B cell (primary cell): ENCODE measurements at regions not wholly inside any gene's neighbourhood (a gene's known extent, or its start where the extent isn't known, plus 50 kb on each side); places are given as distances from the start of the nearest gene placed in this dataset.

Experiments used
- ATAC-seq: fragments of 200-7000 bp; cut with Tn5 transposase; one replicate; pipeline ENCODE4 v1.10.0; 2021; ENCODE audit warnings: low read depth, mild to moderate bottlenecking, moderate number of reproducible peaks, moderate library complexity
- CTCF ChIA-PET: fragments of 350-600 bp; sonication (Branson Sonifier 250); formaldehyde crosslinking; loops from one replicate; lab custom pipeline; 2021; ENCODE audit warnings: antibody characterized with exemption, inconsistent platforms; lab: Charles Lee
- POLR2A ChIA-PET: fragments of 350-600 bp; sonication (Branson Sonifier 250); formaldehyde crosslinking; loops from one replicate; lab custom pipeline; 2021; ENCODE audit warnings: antibody characterized with exemption; lab: Charles Lee
- DNase-seq: peaks from one replicate; pipeline ENCODE4 v3.0.0; 2013
- H2AFZ ChIP-seq: 2 replicates; pipeline ENCODE4 v1.6.1; 2012; ENCODE audit warnings: mild to moderate bottlenecking, low read depth, low read length; ENCODE audit not compliant: insufficient read depth, poor library complexity, severe bottlenecking
- H3K27ac ChIP-seq, 2 donors: 1 replicate in 1 of 2; 2 replicates in 1 of 2; pipeline ENCODE4 v1.5.1; 2012 to 2013; ENCODE audit warnings: low read length in 2 of 2, mild to moderate bottlenecking in 2 of 2, moderate library complexity in 1 of 2
- H3K27me3 ChIP-seq, 4 experiments: fragments of 200-600 bp in 1 of 4; sonication (generic) in 1 of 4; replicated peaks in 1 of 4; 1 replicate in 2 of 4; 2 replicates in 2 of 4; pipeline versions ENCODE4 v1.6.1 to v1.7.0; 2013 to 2016; ENCODE audit warnings: low read length in 3 of 4, mild to moderate bottlenecking in 2 of 4, mixed read lengths in 1 of 4, moderate library complexity in 1 of 4; ENCODE audit not compliant: insufficient read depth in 4 of 4, control insufficient read depth in 3 of 4; ENCODE audit errors: control extremely low read depth in 1 of 4
- H3K36me3 ChIP-seq, 2 experiments: replicated peaks in 1 of 2; 1 replicate in 1 of 2; 2 replicates in 1 of 2; pipeline versions ENCODE4 v1.6.1 to v1.7.1; 2013; ENCODE audit warnings: low read length in 1 of 2; ENCODE audit not compliant: insufficient read depth in 2 of 2, control insufficient read depth in 1 of 2; ENCODE audit errors: control extremely low read depth in 1 of 2, extremely low read depth in 1 of 2
- H3K4me1 ChIP-seq, 2 donors: fragments of 200-600 bp in 1 of 2; sonication (generic) in 1 of 2; 1 replicate in 1 of 2; 2 replicates in 1 of 2; pipeline versions ENCODE4 v1.5.1 to v1.6.1; 2013 to 2017; ENCODE audit warnings: low read length in 2 of 2; ENCODE audit not compliant: control insufficient read depth in 2 of 2, insufficient read depth in 2 of 2
- H3K4me2 ChIP-seq: replicated peaks from 2 replicates; pipeline ENCODE3; 2012; ENCODE audit warnings: mild to moderate bottlenecking, low read depth, low read length; ENCODE audit not compliant: poor library complexity, severe bottlenecking
- H3K4me3 ChIP-seq, 5 experiments: fragments of 200-600 bp in 1 of 5; sonication (generic) in 1 of 5; 1 replicate in 3 of 5; 2 replicates in 2 of 5; pipeline versions ENCODE4 v1.5.1 to v1.7.0; 2011 to 2016; ENCODE audit warnings: low read length in 4 of 5, mild to moderate bottlenecking in 4 of 5, low read depth in 2 of 5, control low read depth in 1 of 5, moderate library complexity in 1 of 5; ENCODE audit not compliant: insufficient read depth in 1 of 5; ENCODE audit errors: control extremely low read depth in 1 of 5, extremely low read depth in 1 of 5
- H3K79me2 ChIP-seq: fragments of 200-600 bp; sonication (generic); one replicate; pipeline ENCODE4 v1.6.0; 2016; ENCODE audit warnings: low read length; ENCODE audit not compliant: control insufficient read depth, insufficient read depth
- H3K9ac ChIP-seq: fragments of 200-600 bp; sonication (generic); 2 replicates; pipeline ENCODE4 v1.6.1; 2017; ENCODE audit warnings: mild to moderate bottlenecking, low read length, moderate library complexity
- H3K9me3 ChIP-seq, 3 donors: one replicate each; pipeline versions ENCODE4 v1.6.1 to v1.7.1; 2013; ENCODE audit warnings: low read length in 2 of 3; ENCODE audit not compliant: control insufficient read depth in 2 of 3, insufficient read depth in 1 of 3; ENCODE audit errors: control extremely low read depth in 1 of 3
- H4K20me1 ChIP-seq: 2 replicates; pipeline ENCODE4 v1.6.0; 2012; ENCODE audit warnings: mild to moderate bottlenecking, low read length; ENCODE audit not compliant: insufficient read depth, control insufficient read depth, poor library complexity, severe bottlenecking
- H3K27ac Mint-ChIP-seq: one replicate; pipeline ENCODE4 v1.8.0; 2021; ENCODE audit warnings: mixed read lengths
- H3K27me3 Mint-ChIP-seq: one replicate; pipeline ENCODE4 v1.8.0; 2021; ENCODE audit warnings: mixed read lengths
- H3K4me1 Mint-ChIP-seq: one replicate; pipeline ENCODE4 v1.8.0; 2021; ENCODE audit warnings: mixed read lengths
- H3K4me3 Mint-ChIP-seq: one replicate; pipeline ENCODE4 v1.8.0; 2021; ENCODE audit warnings: mixed read lengths
- H3K9me3 Mint-ChIP-seq: one replicate; pipeline ENCODE4 v1.8.0; 2022; ENCODE audit warnings: mixed read lengths; ENCODE audit not compliant: insufficient read depth
- EZH2 ChIP-seq: IDR thresholded peaks from 2 replicates; pipeline ENCODE4 v1.6.1; 2012; ENCODE audit warnings: borderline replicate concordance, low read depth, mild to moderate bottlenecking, moderate library complexity, low read length; ENCODE audit not compliant: insufficient read depth, poor library complexity, severe bottlenecking
- WGBS: methylation state at CpG from one replicate; pipeline ENCODE4 v1.1.5; 2013; ENCODE audit warnings: missing lambda C conversion rate; ENCODE audit not compliant: insufficient coverage; 5-methylcytosine and 5-hydroxymethylcytosine counted together
- intact Hi-C: fragments of 100-400 bp; cut with micrococcal nuclease; formaldehyde crosslinking; loops from one replicate; pipeline ENCODE4 v1.10.0; 2022
- TF ChIP-seq, protein P1 (sequence below): fragments of 200-600 bp; IDR thresholded peaks from one replicate; pipeline ENCODE4 v1.8.0; 2022; ENCODE audit warnings: antibody characterized with exemption, mild to moderate bottlenecking

DNA sequence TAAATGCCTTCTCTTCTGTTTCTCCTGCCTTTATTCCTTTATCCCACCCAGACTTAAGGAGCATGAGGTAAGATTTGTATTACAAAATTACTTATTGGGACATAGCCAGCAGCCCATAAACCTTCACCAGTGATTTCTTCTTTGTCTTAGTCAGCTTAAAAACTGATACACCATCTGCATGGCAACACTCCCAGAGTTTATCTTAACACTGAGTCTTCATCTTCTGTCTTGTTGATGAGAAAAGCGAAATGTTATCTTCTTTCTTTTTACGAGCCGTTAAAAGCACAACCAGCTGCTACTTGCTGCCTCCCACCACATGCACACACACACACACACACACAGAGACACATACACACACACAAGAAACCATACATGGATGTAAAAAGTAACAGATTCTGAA, 116.7 kb downstream of the VCY start:
- H3K9me3 Mint-ChIP-seq: no peaks in the 10 kb centered on the region
- Histone ChIP-seq H3K27me3 (no peaks in the 10 kb centered on the region), H3K9ac (no peak overlapping the region), H3K36me3 (no peaks in the 10 kb centered on the region), H3K4me1 (no peaks in the 10 kb centered on the region), H3K4me2 (no peak overlapping the region), H3K9me3 (no peaks in the 10 kb centered on the region), H3K27ac (no peak overlapping the region), H4K20me1 (no peaks in the 10 kb centered on the region), H3K4me3 (no peak overlapping the region), H3K79me2 (no peaks in the 10 kb centered on the region), H2AFZ (no peak overlapping the region)
- POLR2A ChIA-PET: no interaction called here
- H3K27ac Mint-ChIP-seq: no peak overlapping the region
- no peak for TF ChIP-seq EZH2
- TF ChIP-seq, protein P1, sequence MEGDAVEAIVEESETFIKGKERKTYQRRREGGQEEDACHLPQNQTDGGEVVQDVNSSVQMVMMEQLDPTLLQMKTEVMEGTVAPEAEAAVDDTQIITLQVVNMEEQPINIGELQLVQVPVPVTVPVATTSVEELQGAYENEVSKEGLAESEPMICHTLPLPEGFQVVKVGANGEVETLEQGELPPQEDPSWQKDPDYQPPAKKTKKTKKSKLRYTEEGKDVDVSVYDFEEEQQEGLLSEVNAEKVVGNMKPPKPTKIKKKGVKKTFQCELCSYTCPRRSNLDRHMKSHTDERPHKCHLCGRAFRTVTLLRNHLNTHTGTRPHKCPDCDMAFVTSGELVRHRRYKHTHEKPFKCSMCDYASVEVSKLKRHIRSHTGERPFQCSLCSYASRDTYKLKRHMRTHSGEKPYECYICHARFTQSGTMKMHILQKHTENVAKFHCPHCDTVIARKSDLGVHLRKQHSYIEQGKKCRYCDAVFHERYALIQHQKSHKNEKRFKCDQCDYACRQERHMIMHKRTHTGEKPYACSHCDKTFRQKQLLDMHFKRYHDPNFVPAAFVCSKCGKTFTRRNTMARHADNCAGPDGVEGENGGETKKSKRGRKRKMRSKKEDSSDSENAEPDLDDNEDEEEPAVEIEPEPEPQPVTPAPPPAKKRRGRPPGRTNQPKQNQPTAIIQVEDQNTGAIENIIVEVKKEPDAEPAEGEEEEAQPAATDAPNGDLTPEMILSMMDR: no peak
- ATAC-seq (no peak), DNase-seq (no peak)
- no CpG with 5 or more reads among the region's 3 CpGs for WGBS
- H3K4me3 Mint-ChIP-seq: no peak overlapping the region
- intact Hi-C loops: no loop called here
- CTCF ChIA-PET: no interaction called here
- H3K27me3 Mint-ChIP-seq: no peaks in the 10 kb centered on the region
- no peaks in the 10 kb centered on the region for H3K4me1 Mint-ChIP-seq

DNA sequence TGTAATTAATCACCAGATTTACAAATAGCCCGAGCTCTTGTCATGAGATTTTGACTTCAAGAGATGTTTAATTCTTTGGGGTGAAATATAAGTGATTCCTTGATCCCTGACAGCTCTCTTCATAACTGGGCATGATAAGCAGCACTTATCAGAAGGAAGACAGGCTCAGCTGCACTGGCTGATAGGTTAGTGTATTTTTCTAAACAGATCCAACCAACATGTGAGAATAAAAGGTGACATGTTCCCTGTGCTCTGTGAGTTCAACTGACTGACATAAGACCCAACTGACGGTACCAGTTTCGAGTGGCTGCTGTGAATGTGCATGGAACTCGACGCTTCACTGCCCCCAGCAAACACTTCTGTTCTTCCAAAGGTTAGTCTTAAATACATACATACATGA, 114.8 kb downstream of the VCY start:
- Histone ChIP-seq H3K9me3 (no peaks in the 10 kb centered on the region), H2AFZ (no peak overlapping the region), H4K20me1 (no peaks in the 10 kb centered on the region), H3K4me3 (no peak overlapping the region), H3K4me2 (no peak overlapping the region), H3K9ac (no peak overlapping the region), H3K36me3 (no peaks in the 10 kb centered on the region), H3K79me2 (no peaks in the 10 kb centered on the region), H3K27me3 (no peaks in the 10 kb centered on the region), H3K4me1 (no peaks in the 10 kb centered on the region), H3K27ac (no peak overlapping the region)
- ATAC-seq: no peak
- no peak overlapping the region for H3K27ac Mint-ChIP-seq
- no peak overlapping the region for H3K4me3 Mint-ChIP-seq
- TF ChIP-seq, protein P1: no peak
- WGBS: 100% methylated on average over 1 of the region's 5 CpGs
- intact Hi-C loops: no loop called here
- CTCF ChIA-PET: no interaction called here
- POLR2A ChIA-PET: no interaction called here
- H3K27me3 Mint-ChIP-seq: no peaks in the 10 kb centered on the region
- DNase-seq: no peak
- no peaks in the 10 kb centered on the region for H3K4me1 Mint-ChIP-seq
- no peaks in the 10 kb centered on the region for H3K9me3 Mint-ChIP-seq
